HCT116 (cell line): ENCODE measurements at regions not wholly inside any gene's neighbourhood (a gene's known extent, or its start where the extent isn't known, plus 50 kb on each side); places are given as distances from the start of the nearest gene placed in this dataset.
A peak's percentile ranks its signal among the peaks of the same experiment; 100 is the strongest.

Source experiments
- ATAC-seq: fragments of 200-7000 bp; cut with Tn5 transposase; 2 replicates; pipeline ENCODE4 v1.9.1; 2020; ENCODE audit warnings: mild to moderate bottlenecking, moderate library complexity
- BruUV-seq: library from RNA; stranded (reverse); fragments of 400-500 nt; replicated peaks from 2 replicates; lab custom pipeline; 2021; lab: Mats Ljungman, UMichigan
- CTCF ChIA-PET: fragments of 300-600 bp; sonication (Branson Sonifier 250); formaldehyde crosslinking; loops from one replicate; lab custom pipeline; 2021; ENCODE audit warnings: antibody characterized with exemption; lab: Charles Lee
- POLR2A ChIA-PET: fragments of 300-600, 350-600 bp; sonication (Branson Sonifier 250); formaldehyde crosslinking; loops from one replicate; lab custom pipeline; 2021; ENCODE audit warnings: antibody characterized with exemption; lab: Charles Lee
- RAD21 ChIA-PET, 2 experiments: fragments of 300-600 bp; sonication (Branson Sonifier 250); formaldehyde crosslinking; loops; one replicate each; lab custom pipeline; 2023; ENCODE audit warnings: low total read pairs in 2 of 2; ENCODE audit not compliant: uncharacterized antibody in 2 of 2, unreplicated experiment in 2 of 2, low non-redundant PET in 1 of 2; lab: Charles Lee
- DNase-seq: peaks from one replicate; pipeline ENCODE4 v3.0.0-alpha.2; 2010; ENCODE audit warnings: low read depth, low spot score
- H2AFZ ChIP-seq: fragments of 200-600 bp; shearing (Covaris generic), sonication (generic); 2 replicates; pipeline ENCODE4 v1.6.1; 2017; ENCODE audit warnings: low read depth, mixed run types, mixed read lengths, antibody characterized with exemption, low read length; ENCODE audit not compliant: poor library complexity, severe bottlenecking
- H3K27ac ChIP-seq: 2 replicates; pipeline ENCODE4 v1.5.1; 2012; ENCODE audit warnings: low read depth, low read length
- H3K27me3 ChIP-seq: fragments of 200-600 bp; sonication (generic); 2 replicates; pipeline ENCODE4 v1.6.1; 2016; ENCODE audit warnings: mixed run types, low read length, mixed read lengths; ENCODE audit not compliant: insufficient read depth
- H3K36me3 ChIP-seq, 2 experiments: fragments of 200-500 bp in 1 of 2; fragments of 200-600 bp in 1 of 2; sonication (Bioruptor generic) in 1 of 2; sonication (generic) in 1 of 2; 2 replicates each; pipeline versions ENCODE4 v1.5.1 to v1.6.1; 2014 to 2016; ENCODE audit warnings: low read length in 2 of 2, inconsistent platforms in 1 of 2, mixed read lengths in 1 of 2, mixed run types in 1 of 2; ENCODE audit not compliant: insufficient read depth in 2 of 2, control insufficient read depth in 1 of 2
- H3K4me1 ChIP-seq, 2 experiments: fragments of 200-600 bp in 1 of 2; sonication (generic) in 1 of 2; 2 replicates each; pipeline versions ENCODE4 v1.5.1 to v1.6.1; 2012 to 2017; ENCODE audit warnings: low read length in 2 of 2, inconsistent platforms in 1 of 2, mild to moderate bottlenecking in 1 of 2, mixed read lengths in 1 of 2, mixed run types in 1 of 2, moderate library complexity in 1 of 2; ENCODE audit not compliant: insufficient read depth in 2 of 2, control insufficient read depth in 1 of 2
- H3K4me2 ChIP-seq: fragments of 200-600 bp; sonication (generic); 2 replicates; pipeline ENCODE4 v1.6.1; 2017; ENCODE audit warnings: mixed run types, low read length, mixed read lengths
- H3K4me3 ChIP-seq, 2 experiments: fragments of 200-600 bp in 1 of 2; sonication (generic) in 1 of 2; replicated peaks in 1 of 2; 2 replicates each; pipeline ENCODE4 v1.5.1; 2011 to 2016; ENCODE audit warnings: low read length in 2 of 2, control low read depth in 1 of 2, low read depth in 1 of 2, mild to moderate bottlenecking in 1 of 2, mixed read lengths in 1 of 2, mixed run types in 1 of 2
- H3K79me2 ChIP-seq: fragments of 200-600 bp; sonication (generic); 2 replicates; pipeline ENCODE4 v1.6.1; 2017; ENCODE audit warnings: mild to moderate bottlenecking, mixed run types, low read length, moderate library complexity, mixed read lengths; ENCODE audit not compliant: insufficient read depth
- H3K9ac ChIP-seq: fragments of 200-600 bp; sonication (generic); 2 replicates; pipeline ENCODE4 v1.6.1; 2016; ENCODE audit warnings: low read length, mixed read lengths
- H3K9me2 ChIP-seq: fragments of 200-600 bp; sonication (generic), shearing (Covaris generic); 2 replicates; pipeline ENCODE4 v1.6.1; 2017; ENCODE audit warnings: mixed run types, mild to moderate bottlenecking, moderate library complexity; ENCODE audit not compliant: insufficient read depth
- H3K9me3 ChIP-seq, 2 experiments: fragments of 200-500 bp in 1 of 2; fragments of 200-600 bp in 1 of 2; sonication (Bioruptor generic) in 1 of 2; sonication (generic) in 1 of 2; 2 replicates each; pipeline ENCODE4 v1.6.1; 2014 to 2017; ENCODE audit warnings: low read length in 2 of 2, mixed read lengths in 2 of 2, inconsistent platforms in 1 of 2, low read depth in 1 of 2, mild to moderate bottlenecking in 1 of 2, mixed run types in 1 of 2, moderate library complexity in 1 of 2; ENCODE audit not compliant: control insufficient read depth in 1 of 2, insufficient read depth in 1 of 2
- H4K20me1 ChIP-seq: fragments of 200-600 bp; sonication (generic), shearing (Covaris generic); 2 replicates; pipeline ENCODE4 v1.6.1; 2017; ENCODE audit warnings: mixed run types, mild to moderate bottlenecking, moderate library complexity; ENCODE audit not compliant: insufficient read depth
- RAD21 ChIP-seq: IDR thresholded peaks from 2 replicates; pipeline ENCODE4 v1.6.1; 2012; ENCODE audit warnings: low read depth, mild to moderate bottlenecking
- intact Hi-C: fragments of 100-400 bp; cut with micrococcal nuclease; formaldehyde crosslinking; loops from 2 replicates; pipeline ENCODE4 v1.10.0; 2022
- TF ChIP-seq, protein P1 (sequence below): IDR thresholded peaks from 2 replicates; pipeline ENCODE4 v1.6.1; 2012; ENCODE audit warnings: low read depth
- TF ChIP-seq, protein P2 (sequence below), 3 experiments: fragments of 200-600 bp in 1 of 3; sonication (generic) in 1 of 3; IDR thresholded peaks in 2 of 3; conservative IDR thresholded peaks in 1 of 3; 2 replicates each; pipeline ENCODE4 v1.5.1; 2012 to 2017; ENCODE audit warnings: low read depth in 2 of 3, low read length in 2 of 3, antibody characterized with exemption in 1 of 3, borderline replicate concordance in 1 of 3, control low read depth in 1 of 3, mild to moderate bottlenecking in 1 of 3, mixed read lengths in 1 of 3, mixed run types in 1 of 3, moderate library complexity in 1 of 3; ENCODE audit not compliant: insufficient read depth in 1 of 3

DNA sequence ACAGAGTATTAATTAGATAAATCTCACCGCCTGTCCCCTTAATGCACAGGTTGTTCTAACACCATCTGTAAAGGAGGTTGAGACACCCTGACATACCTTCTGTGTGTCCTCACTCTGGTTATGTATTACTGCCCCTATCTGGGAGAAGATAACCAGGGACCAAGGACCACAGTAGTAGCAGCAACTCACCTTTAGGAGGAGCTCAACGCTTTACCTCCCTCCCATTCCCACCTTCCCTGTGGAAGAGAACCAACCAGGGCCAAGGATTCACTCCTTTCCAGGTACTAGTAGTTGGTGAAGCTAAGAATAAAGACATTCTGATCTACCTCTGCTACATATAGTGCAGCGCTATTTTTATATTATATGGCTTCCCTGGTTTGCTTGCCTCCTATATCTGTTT, 232.6 kb downstream of the MEX3B start:
- no peaks in the 10 kb centered on the region for H4K20me1 ChIP-seq
- H3K4me3 ChIP-seq: no peak overlapping the region
- peak; percentile 86 for ATAC-seq
- H3K4me2 ChIP-seq: no peak overlapping the region
- H3K9ac ChIP-seq: no peak overlapping the region
- CTCF ChIA-PET: interaction anchor here (0.6 to 1.1 kb wide), 4 partner anchors 9 to 219 kb away, joined by 3 to 5 read pairs (median 4); no protein-coding TSS in a partner anchor
- H3K36me3 ChIP-seq: no peaks in the 10 kb centered on the region
- RAD21 ChIA-PET: no interaction called here
- intact Hi-C loops: no loop called here
- no peak overlapping the region for H2AFZ ChIP-seq
- peak; percentile 7 for DNase-seq
- H3K9me2 ChIP-seq: no peaks in the 10 kb centered on the region
- POLR2A ChIA-PET: no interaction called here
- no peaks in the 10 kb centered on the region for H3K79me2 ChIP-seq
- no TSS peak for BruUV-seq
- no peaks in the 10 kb centered on the region for H3K4me1 ChIP-seq
- TF ChIP-seq, protein P1, sequence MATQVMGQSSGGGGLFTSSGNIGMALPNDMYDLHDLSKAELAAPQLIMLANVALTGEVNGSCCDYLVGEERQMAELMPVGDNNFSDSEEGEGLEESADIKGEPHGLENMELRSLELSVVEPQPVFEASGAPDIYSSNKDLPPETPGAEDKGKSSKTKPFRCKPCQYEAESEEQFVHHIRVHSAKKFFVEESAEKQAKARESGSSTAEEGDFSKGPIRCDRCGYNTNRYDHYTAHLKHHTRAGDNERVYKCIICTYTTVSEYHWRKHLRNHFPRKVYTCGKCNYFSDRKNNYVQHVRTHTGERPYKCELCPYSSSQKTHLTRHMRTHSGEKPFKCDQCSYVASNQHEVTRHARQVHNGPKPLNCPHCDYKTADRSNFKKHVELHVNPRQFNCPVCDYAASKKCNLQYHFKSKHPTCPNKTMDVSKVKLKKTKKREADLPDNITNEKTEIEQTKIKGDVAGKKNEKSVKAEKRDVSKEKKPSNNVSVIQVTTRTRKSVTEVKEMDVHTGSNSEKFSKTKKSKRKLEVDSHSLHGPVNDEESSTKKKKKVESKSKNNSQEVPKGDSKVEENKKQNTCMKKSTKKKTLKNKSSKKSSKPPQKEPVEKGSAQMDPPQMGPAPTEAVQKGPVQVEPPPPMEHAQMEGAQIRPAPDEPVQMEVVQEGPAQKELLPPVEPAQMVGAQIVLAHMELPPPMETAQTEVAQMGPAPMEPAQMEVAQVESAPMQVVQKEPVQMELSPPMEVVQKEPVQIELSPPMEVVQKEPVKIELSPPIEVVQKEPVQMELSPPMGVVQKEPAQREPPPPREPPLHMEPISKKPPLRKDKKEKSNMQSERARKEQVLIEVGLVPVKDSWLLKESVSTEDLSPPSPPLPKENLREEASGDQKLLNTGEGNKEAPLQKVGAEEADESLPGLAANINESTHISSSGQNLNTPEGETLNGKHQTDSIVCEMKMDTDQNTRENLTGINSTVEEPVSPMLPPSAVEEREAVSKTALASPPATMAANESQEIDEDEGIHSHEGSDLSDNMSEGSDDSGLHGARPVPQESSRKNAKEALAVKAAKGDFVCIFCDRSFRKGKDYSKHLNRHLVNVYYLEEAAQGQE: no peak
- TF ChIP-seq, protein P2, sequence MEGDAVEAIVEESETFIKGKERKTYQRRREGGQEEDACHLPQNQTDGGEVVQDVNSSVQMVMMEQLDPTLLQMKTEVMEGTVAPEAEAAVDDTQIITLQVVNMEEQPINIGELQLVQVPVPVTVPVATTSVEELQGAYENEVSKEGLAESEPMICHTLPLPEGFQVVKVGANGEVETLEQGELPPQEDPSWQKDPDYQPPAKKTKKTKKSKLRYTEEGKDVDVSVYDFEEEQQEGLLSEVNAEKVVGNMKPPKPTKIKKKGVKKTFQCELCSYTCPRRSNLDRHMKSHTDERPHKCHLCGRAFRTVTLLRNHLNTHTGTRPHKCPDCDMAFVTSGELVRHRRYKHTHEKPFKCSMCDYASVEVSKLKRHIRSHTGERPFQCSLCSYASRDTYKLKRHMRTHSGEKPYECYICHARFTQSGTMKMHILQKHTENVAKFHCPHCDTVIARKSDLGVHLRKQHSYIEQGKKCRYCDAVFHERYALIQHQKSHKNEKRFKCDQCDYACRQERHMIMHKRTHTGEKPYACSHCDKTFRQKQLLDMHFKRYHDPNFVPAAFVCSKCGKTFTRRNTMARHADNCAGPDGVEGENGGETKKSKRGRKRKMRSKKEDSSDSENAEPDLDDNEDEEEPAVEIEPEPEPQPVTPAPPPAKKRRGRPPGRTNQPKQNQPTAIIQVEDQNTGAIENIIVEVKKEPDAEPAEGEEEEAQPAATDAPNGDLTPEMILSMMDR (IDR thresholded peaks at IDR 0.05 in 2 of 3, conservative IDR thresholded peaks at IDR 0.05 in 1 of 3; ENCODE audit: borderline replicate concordance in 1 of 3, insufficient read depth in 1 of 3, low read depth in 2 of 3, low read length in 2 of 3): peak; percentile 45 to 55 (median 52); a peak in 5 of 6 replicates
- peak; percentile 50 for TF ChIP-seq RAD21
- no peaks in the 10 kb centered on the region for H3K9me3 ChIP-seq
- peaks cover 13% of the 10 kb centered on the region; the same call in 1 of the 2 replicates for H3K27me3 ChIP-seq
- no peak overlapping the region for H3K27ac ChIP-seq
